ENCODE measurements at regions not wholly inside any gene's neighbourhood (a gene's known extent, or its start where the extent isn't known, plus 50 kb on each side); places are given as distances from the start of the nearest gene placed in this dataset.

GRCh38 chr5:174425271-174425963 is 299.0 kb upstream of the MSX2 start:
- Mint-ChIP-seq H3K27me3 (ENCODE audit: low read depth in 3 of 3) (peaks cover 0 to 2% (median 0%) of the 10 kb centered on the region in 3 donors), H3K27ac (no peak overlapping the region), H3K4me1 (peaks cover 9% of the 10 kb centered on the region in 2 donors), H3K4me3 (peak overlapping the region in 1 of 5 donors; percentile 21), H3K36me3 (no peaks in the 10 kb centered on the region), H3K9me3 (no peaks in the 10 kb centered on the region)
- DNase-seq, result no peak

DNA sequence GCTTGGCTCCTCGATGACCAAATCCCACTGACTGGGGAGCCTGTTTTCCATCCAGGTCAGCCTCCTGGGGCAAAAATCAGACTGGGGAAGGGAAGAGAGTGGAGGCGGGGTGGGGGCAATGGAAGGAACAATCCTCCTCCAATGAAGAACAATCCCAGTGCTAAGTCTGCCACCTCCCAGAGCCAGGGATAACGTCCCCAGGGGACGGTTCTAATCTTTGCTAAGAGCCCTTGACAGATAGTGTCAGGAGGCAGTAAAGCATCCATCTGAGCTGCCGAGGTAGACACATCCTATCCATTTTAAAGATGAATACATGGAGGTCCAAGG is 298.5 kb upstream of the MSX2 start:
- no peaks in the 10 kb centered on the region for H3K9me3 Mint-ChIP-seq
- H3K4me3 Mint-ChIP-seq, result no peak overlapping the region
- H3K4me1 Mint-ChIP-seq, result peaks cover 9% of the 10 kb centered on the region in 2 donors
- no peak for DNase-seq
- H3K27me3 Mint-ChIP-seq (ENCODE audit: low read depth in 3 of 3), result peaks cover 0 to 2% (median 0%) of the 10 kb centered on the region in 3 donors
- H3K36me3 Mint-ChIP-seq, result no peaks in the 10 kb centered on the region
- H3K27ac Mint-ChIP-seq, result no peak overlapping the region

DNA sequence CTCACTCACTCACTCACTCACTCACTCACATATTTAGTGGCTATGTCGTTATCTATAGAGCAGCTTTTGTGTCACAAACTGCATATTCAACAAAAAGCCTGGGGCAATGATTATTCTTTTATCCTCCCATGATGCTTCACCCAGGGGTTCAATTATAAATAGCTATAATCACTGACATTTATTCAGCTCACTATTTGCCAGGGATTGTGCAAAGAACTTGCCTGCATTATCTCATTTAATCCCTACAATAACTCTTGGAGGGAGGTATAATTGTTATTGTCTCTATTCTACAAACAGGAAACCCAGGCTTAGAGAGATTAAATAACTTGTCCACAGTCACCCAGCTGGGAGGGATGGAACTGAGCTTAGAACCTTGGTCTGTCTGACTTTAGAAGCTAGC is 298.0 kb upstream of the MSX2 start:
- Mint-ChIP-seq H3K9me3 (no peaks in the 10 kb centered on the region), H3K4me1 (peaks cover 9% of the 10 kb centered on the region in 2 donors), H3K4me3 (no peak overlapping the region), H3K27me3 (ENCODE audit: low read depth in 3 of 3) (peaks cover 0 to 2% (median 0%) of the 10 kb centered on the region in 3 donors), H3K27ac (no peak overlapping the region), H3K36me3 (no peaks in the 10 kb centered on the region)
- DNase-seq, result no peak

GRCh38 chr5:174426851-174427250 is 297.5 kb upstream of the MSX2 start:
- no peak overlapping the region for H3K27ac Mint-ChIP-seq
- H3K36me3 Mint-ChIP-seq, result no peaks in the 10 kb centered on the region
- no peak for DNase-seq
- no peak overlapping the region for H3K4me3 Mint-ChIP-seq
- H3K4me1 Mint-ChIP-seq, result peaks cover 9% of the 10 kb centered on the region in 2 donors
- H3K9me3 Mint-ChIP-seq, result no peaks in the 10 kb centered on the region
- H3K27me3 Mint-ChIP-seq (ENCODE audit: low read depth in 3 of 3), result peaks cover 0 to 2% (median 0%) of the 10 kb centered on the region in 3 donors

GRCh38 chr5:174427304-174427703 is 297.1 kb upstream of the MSX2 start:
- Mint-ChIP-seq H3K4me3 (no peak overlapping the region), H3K27ac (no peak overlapping the region), H3K27me3 (ENCODE audit: low read depth in 3 of 3) (peaks cover 0 to 2% (median 0%) of the 10 kb centered on the region in 3 donors), H3K36me3 (no peaks in the 10 kb centered on the region), H3K4me1 (peaks cover 9% of the 10 kb centered on the region in 2 donors), H3K9me3 (no peaks in the 10 kb centered on the region)
- no peak for DNase-seq

DNA sequence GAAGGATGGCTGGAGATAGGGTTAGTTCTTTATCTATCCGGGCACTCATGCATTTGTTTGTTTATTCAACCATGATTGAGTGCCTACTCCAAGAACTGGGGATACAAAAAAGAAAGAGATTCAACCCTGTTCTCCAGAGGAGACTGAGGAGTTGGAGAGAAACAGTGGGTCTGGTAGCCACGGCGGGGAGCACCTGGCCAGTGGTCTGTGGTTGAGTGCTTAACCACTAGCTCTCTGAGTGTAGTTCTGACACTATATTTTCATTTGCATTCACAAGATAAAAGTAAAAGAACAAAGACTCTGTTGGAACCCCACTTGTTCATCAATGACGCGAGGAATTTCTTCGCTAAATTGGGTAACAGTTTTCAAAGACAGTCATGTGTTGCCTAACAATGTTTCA is 295.5 kb upstream of the MSX2 start:
- H3K4me3 Mint-ChIP-seq, result no peak overlapping the region
- peaks cover 3 to 5% (median 5%) of the 10 kb centered on the region in 3 donors for H3K27me3 Mint-ChIP-seq (ENCODE audit: low read depth in 3 of 3)
- H3K9me3 Mint-ChIP-seq, result no peaks in the 10 kb centered on the region
- no peak for DNase-seq
- no peaks in the 10 kb centered on the region for H3K36me3 Mint-ChIP-seq
- peaks cover 9% of the 10 kb centered on the region in 2 donors for H3K4me1 Mint-ChIP-seq
- H3K27ac Mint-ChIP-seq, result no peak overlapping the region

GRCh38 chr5:174430940-174431339 is 293.4 kb upstream of the MSX2 start:
- no peaks in the 10 kb centered on the region for H3K9me3 Mint-ChIP-seq
- DNase-seq, result no peak
- peaks cover 3 to 5% (median 5%) of the 10 kb centered on the region in 3 donors for H3K27me3 Mint-ChIP-seq (ENCODE audit: low read depth in 3 of 3)
- H3K27ac Mint-ChIP-seq, result no peak overlapping the region
- H3K4me3 Mint-ChIP-seq, result no peak overlapping the region
- H3K4me1 Mint-ChIP-seq, result no peaks in the 10 kb centered on the region
- H3K36me3 Mint-ChIP-seq, result no peaks in the 10 kb centered on the region

- H3K27ac Mint-ChIP-seq, result no peak overlapping the region
- H3K9me3 Mint-ChIP-seq, result no peaks in the 10 kb centered on the region
- H3K4me1 Mint-ChIP-seq, result no peaks in the 10 kb centered on the region
- H3K27me3 Mint-ChIP-seq (ENCODE audit: low read depth in 3 of 3), result peaks cover 3 to 5% (median 5%) of the 10 kb centered on the region in 3 donors
- DNase-seq, result no peak
- no peaks in the 10 kb centered on the region for H3K36me3 Mint-ChIP-seq
- H3K4me3 Mint-ChIP-seq, result no peak overlapping the region
Measured at GRCh38 chr5:174431504-174431903, 292.9 kb upstream of the MSX2 start.

- Mint-ChIP-seq H3K27me3 (ENCODE audit: low read depth in 3 of 3) (peaks cover 3 to 8% (median 5%) of the 10 kb centered on the region in 3 donors), H3K4me1 (no peaks in the 10 kb centered on the region), H3K27ac (no peak overlapping the region), H3K36me3 (peaks cover 0 to 3% (median 0%) of the 10 kb centered on the region in 3 donors), H3K9me3 (no peaks in the 10 kb centered on the region), H3K4me3 (no peak overlapping the region)
- no peak for DNase-seq
Measured at GRCh38 chr5:174433098-174433497, 291.3 kb upstream of the MSX2 start.

- Mint-ChIP-seq H3K36me3 (peaks cover 0 to 4% (median 0%) of the 10 kb centered on the region in 3 donors), H3K9me3 (no peaks in the 10 kb centered on the region), H3K27ac (no peak overlapping the region), H3K27me3 (ENCODE audit: low read depth in 3 of 3) (peaks cover 3 to 12% (median 8%) of the 10 kb centered on the region in 3 donors), H3K4me1 (no peaks in the 10 kb centered on the region), H3K4me3 (no peak overlapping the region)
- no peak for DNase-seq
Measured at GRCh38 chr5:174436750-174437149, 287.6 kb upstream of the MSX2 start.

GRCh38 chr5:174444479-174445188 is 279.7 kb upstream of the MSX2 start:
- H3K4me1 Mint-ChIP-seq, result peaks cover 18 to 30% of the 10 kb centered on the region in 2 donors
- peaks cover 0 to 12% (median 0%) of the 10 kb centered on the region in 6 donors for H3K9me3 Mint-ChIP-seq
- no peak for DNase-seq
- H3K27me3 Mint-ChIP-seq (ENCODE audit: low read depth in 3 of 3), result peaks cover 2 to 5% (median 2%) of the 10 kb centered on the region in 3 donors
- H3K36me3 Mint-ChIP-seq, result peaks cover 0 to 4% (median 0%) of the 10 kb centered on the region in 3 donors
- no peak overlapping the region for H3K27ac Mint-ChIP-seq
- H3K4me3 Mint-ChIP-seq, result no peak overlapping the region

DNA sequence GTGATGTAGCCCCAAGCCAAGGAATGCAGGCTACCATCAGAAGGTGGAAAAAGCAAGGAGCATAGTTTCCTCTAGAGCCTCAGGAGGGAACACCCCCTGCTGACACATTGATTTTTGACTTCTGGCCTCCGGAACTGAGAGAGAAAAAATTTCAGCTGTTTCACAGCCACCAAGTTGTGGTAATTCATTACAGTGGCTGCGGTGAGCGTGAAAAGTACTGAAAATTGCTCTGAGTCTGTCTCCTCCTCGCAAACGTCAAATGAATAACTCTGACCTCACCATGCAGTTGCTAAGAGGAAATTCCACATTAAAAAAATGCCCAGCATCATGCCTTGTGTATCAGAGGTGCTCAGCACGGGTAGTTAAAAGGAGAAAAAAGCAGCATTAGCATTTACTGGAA is 277.9 kb upstream of the MSX2 start:
- Mint-ChIP-seq H3K27ac (peak overlapping the region; percentile 76 to 97 (median 92)), H3K4me3 (peak overlapping the region; percentile 2 to 62 (median 46)), H3K9me3 (peaks cover 0 to 19% (median 0%) of the 10 kb centered on the region in 6 donors), H3K36me3 (peaks cover 0 to 7% (median 4%) of the 10 kb centered on the region in 3 donors), H3K4me1 (peaks cover 18 to 30% of the 10 kb centered on the region in 2 donors), H3K27me3 (ENCODE audit: low read depth in 3 of 3) (peaks cover 2 to 4% (median 2%) of the 10 kb centered on the region in 3 donors)
- peak; percentile 60 to 68 (median 66) for DNase-seq

GRCh38 chr5:174446988-174447387 is 277.4 kb upstream of the MSX2 start:
- peaks cover 0 to 8% (median 5%) of the 10 kb centered on the region in 3 donors for H3K36me3 Mint-ChIP-seq
- DNase-seq, result no peak
- peak overlapping the region in 3 of 5 donors; percentile 44 to 62 (median 56) for H3K4me3 Mint-ChIP-seq
- H3K27me3 Mint-ChIP-seq (ENCODE audit: low read depth in 3 of 3), result peaks cover 2 to 5% (median 2%) of the 10 kb centered on the region in 3 donors
- H3K9me3 Mint-ChIP-seq, result peaks cover 0 to 19% (median 0%) of the 10 kb centered on the region in 6 donors
- peaks cover 18 to 31% of the 10 kb centered on the region in 2 donors for H3K4me1 Mint-ChIP-seq
- peak overlapping the region; percentile 76 to 97 (median 92) for H3K27ac Mint-ChIP-seq

- DNase-seq, result no peak
- Mint-ChIP-seq H3K9me3 (peaks cover 0 to 15% (median 0%) of the 10 kb centered on the region in 6 donors), H3K27ac (peak overlapping the region in 3 of 6 donors; percentile 62 to 90 (median 69)), H3K4me3 (no peak overlapping the region), H3K36me3 (peaks cover 0 to 8% (median 5%) of the 10 kb centered on the region in 3 donors), H3K27me3 (ENCODE audit: low read depth in 3 of 3) (peaks cover 0 to 5% (median 2%) of the 10 kb centered on the region in 3 donors), H3K4me1 (peaks cover 19 to 36% of the 10 kb centered on the region in 2 donors)
Measured at GRCh38 chr5:174448041-174448440, 276.3 kb upstream of the MSX2 start.

Measured in immature natural killer cell (primary cell).